Stimulated activated CD4-positive, alpha-beta T cell treated with anti-CD3 and anti-CD28 coated beads, Interleukin-2, amount 100 ng/mL, for 48 hours (primary cell): ENCODE measurements at regions not wholly inside any gene's neighbourhood (a gene's known extent, or its start where the extent isn't known, plus 50 kb on each side); places are given as distances from the start of the nearest gene placed in this dataset.
"Not testable (repeated sequence)": the region's sequence is repeated elsewhere in the genome, so short reads cannot be mapped to it uniquely, and the experiment has no call there.

Experiments used
- DNase-seq, 2 donors: peaks; one replicate each; pipeline ENCODE4 v3.0.0-alpha.2; 2020

- DNase-seq, result no peak
Observed at GRCh38 chr21:35449846-35450245, 400.7 kb upstream of the RUNX1 start.

- DNase-seq, result no peak
Observed at GRCh38 chr21:35448876-35449599, 399.9 kb upstream of the RUNX1 start.

- no peak for DNase-seq
Observed at GRCh38 chr21:35444391-35444790, 395.3 kb upstream of the RUNX1 start.

- no peak for DNase-seq
Observed at GRCh38 chr21:35441868-35442582, 392.9 kb upstream of the RUNX1 start.

- no peak for DNase-seq
Observed at GRCh38 chr21:35438643-35439404, 389.7 kb upstream of the RUNX1 start.

GRCh38 chr21:35437941-35438340 is 388.8 kb upstream of the RUNX1 start:
- no peak for DNase-seq

- DNase-seq, result no peak
Observed at GRCh38 chr21:35436899-35437298, 387.8 kb upstream of the RUNX1 start.

- not testable (repeated sequence) for DNase-seq
Observed at GRCh38 chr21:35432601-35433000, 383.5 kb upstream of the RUNX1 start.

- no peak for DNase-seq
Observed at GRCh38 chr21:35430260-35430659, 381.2 kb upstream of the RUNX1 start.

- no peak for DNase-seq
Observed at GRCh38 chr21:35428937-35429336, 379.8 kb upstream of the RUNX1 start.

- no peak for DNase-seq
Observed at GRCh38 chr21:35428489-35428888, 379.4 kb upstream of the RUNX1 start.

- DNase-seq, result no peak
Observed at GRCh38 chr21:35428001-35428320, 378.9 kb upstream of the RUNX1 start.

GRCh38 chr21:35427320-35428000 is 378.4 kb upstream of the RUNX1 start:
- DNase-seq, result no peak

- DNase-seq, result no peak
Observed at GRCh38 chr21:35426897-35427296, 377.8 kb upstream of the RUNX1 start.

- DNase-seq, result no peak
Observed at GRCh38 chr21:35426469-35426868, 377.4 kb upstream of the RUNX1 start.

- DNase-seq, result no peak
Observed at GRCh38 chr21:35424122-35424521, 375.0 kb upstream of the RUNX1 start.

- DNase-seq, result no peak
Observed at GRCh38 chr21:35423709-35424108, 374.6 kb upstream of the RUNX1 start.

GRCh38 chr21:35422011-35422410 is 372.9 kb upstream of the RUNX1 start:
- DNase-seq, result no peak

GRCh38 chr21:35421221-35421620 is 372.1 kb upstream of the RUNX1 start:
- no peak for DNase-seq

GRCh38 chr21:35420656-35421055 is 371.6 kb upstream of the RUNX1 start:
- DNase-seq, result no peak

GRCh38 chr21:35417762-35418161 is 368.7 kb upstream of the RUNX1 start:
- no peak for DNase-seq

- DNase-seq, result no peak
Observed at GRCh38 chr21:35416866-35417489, 367.9 kb upstream of the RUNX1 start.
